K562 (cell line): ENCODE measurements at regions not wholly inside any gene's neighbourhood (a gene's known extent, or its start where the extent isn't known, plus 50 kb on each side); places are given as distances from the start of the nearest gene placed in this dataset.
A peak's percentile ranks its signal among the peaks of the same experiment; 100 is the strongest.

Experiments used
- ATAC-seq: fragments of 200-7000 bp; cut with Tn5 transposase; 3 replicates; pipeline ENCODE4 v1.9.1; 2020; ENCODE audit warnings: moderate library complexity
- BruUV-seq: library from RNA; stranded (reverse); fragments of 400-500 nt; replicated peaks from 2 replicates; lab custom pipeline; 2021; lab: Mats Ljungman, UMichigan
- CTCF ChIA-PET: fragments of 300-600 bp; formaldehyde crosslinking; extraction: SDS; loops from one replicate; lab custom pipeline; 2021; ENCODE audit warnings: low intra/inter-chr PET ratio; lab: Yijun Ruan, JAX
- POLR2A ChIA-PET: fragments of 300-600, 350-650 bp; sonication (Branson Sonifier 250); formaldehyde crosslinking; extraction: SDS; loops from one replicate; lab custom pipeline; 2021; ENCODE audit warnings: antibody characterized with exemption, inconsistent platforms; lab: Yijun Ruan, JAX
- DNase-seq, 4 experiments: peaks; one replicate each; pipeline versions ENCODE4 v3.0.0 to v3.0.0-alpha.2; 2011 to 2018; ENCODE audit warnings: low spot score in 3 of 4, mixed read lengths in 3 of 4; ENCODE audit errors: extremely low read depth in 1 of 4
- FAIRE-seq: peaks from 2 replicates; lab custom pipeline; 2011; peaks lifted over from hg19 to GRCh38; lab: Jason Lieb, UNC
- H2AFZ ChIP-seq: 2 replicates; pipeline ENCODE4 v1.6.0; 2011; ENCODE audit warnings: low read depth, low read length, control low read depth, inconsistent platforms
- H3K27ac ChIP-seq: fragments of 200-600 bp; 3 replicates; pipeline ENCODE4 v1.8.0; 2011; ENCODE audit warnings: low read depth, mild to moderate bottlenecking, control low read depth, inconsistent platforms, low read length, moderate library complexity, mixed read lengths; ENCODE audit errors: extremely low read depth
- H3K27me3 ChIP-seq, 2 experiments: fragments of 300-600 bp in 1 of 2; 2 replicates in 1 of 2; 3 replicates in 1 of 2; pipeline versions ENCODE4 v1.6.0 to v1.8.0; 2011; ENCODE audit warnings: inconsistent platforms in 2 of 2, low read length in 2 of 2, mild to moderate bottlenecking in 1 of 2, mixed read lengths in 1 of 2, moderate library complexity in 1 of 2; ENCODE audit not compliant: control insufficient read depth in 2 of 2, insufficient read depth in 2 of 2
- H3K36me3 ChIP-seq: fragments of 300-600 bp; 3 replicates; pipeline ENCODE4 v1.8.0; 2011; ENCODE audit warnings: mild to moderate bottlenecking, low read length, inconsistent platforms; ENCODE audit not compliant: control insufficient read depth, insufficient read depth
- H3K4me1 ChIP-seq, 2 experiments: fragments of 200-600 bp in 1 of 2; replicated peaks in 1 of 2; 2 replicates in 1 of 2; 3 replicates in 1 of 2; pipeline versions ENCODE4 v1.5.1 to v1.8.0; 2011; ENCODE audit warnings: inconsistent platforms in 2 of 2, low read length in 2 of 2, mild to moderate bottlenecking in 1 of 2, mixed read lengths in 1 of 2, moderate library complexity in 1 of 2; ENCODE audit not compliant: control insufficient read depth in 2 of 2, insufficient read depth in 2 of 2
- H3K4me2 ChIP-seq: 2 replicates; pipeline ENCODE4 v1.6.1; 2011; ENCODE audit warnings: low read length, control low read depth, inconsistent platforms, mixed read lengths; ENCODE audit not compliant: insufficient read depth
- H3K4me3 ChIP-seq: fragments of 200-600 bp; sonication (generic), shearing (Covaris generic); 2 replicates; pipeline ENCODE4 v1.5.1; 2016; ENCODE audit warnings: control low read depth, inconsistent platforms
- H3K79me2 ChIP-seq: fragments of 200-600 bp; 3 replicates; pipeline ENCODE4 v1.8.0; 2011; ENCODE audit warnings: low read length, inconsistent platforms; ENCODE audit not compliant: control insufficient read depth, insufficient read depth
- H3K9ac ChIP-seq, 2 experiments: 2 replicates each; pipeline versions ENCODE4 v1.6.0 to v1.6.1; 2011; ENCODE audit warnings: low read depth in 2 of 2, low read length in 2 of 2, control low read depth in 1 of 2, inconsistent platforms in 1 of 2, mild to moderate bottlenecking in 1 of 2, mixed read lengths in 1 of 2; ENCODE audit not compliant: insufficient read depth in 1 of 2
- H3K9me1 ChIP-seq: one replicate; pipeline ENCODE4 v1.6.0; 2011; ENCODE audit warnings: inconsistent platforms, mild to moderate bottlenecking, low read length, moderate library complexity; ENCODE audit not compliant: control insufficient read depth, insufficient read depth
- H3K9me3 ChIP-seq: replicated peaks from 2 replicates; pipeline ENCODE4 v1.5.1; 2011; ENCODE audit warnings: low read depth, low read length, inconsistent platforms; ENCODE audit not compliant: control insufficient read depth, insufficient read depth
- H4K20me1 ChIP-seq: replicated peaks from 2 replicates; pipeline ENCODE4 v1.6.1; 2011; ENCODE audit warnings: low read length, inconsistent platforms, mixed read lengths; ENCODE audit not compliant: control insufficient read depth, insufficient read depth
- ARID3A ChIP-seq: IDR thresholded peaks from 2 replicates; pipeline ENCODE4 v1.6.1; 2012; ENCODE audit warnings: low read depth, low read length, improper control_type of control experiment, borderline replicate concordance
- COPS2 ChIP-seq: fragments of 450-650 bp; conservative IDR thresholded peaks from 2 replicates; pipeline ENCODE4 v1.6.1; 2016; ENCODE audit warnings: mild to moderate bottlenecking, moderate library complexity
- E2F8 ChIP-seq: fragments of 450-650 bp; IDR thresholded peaks from 2 replicates; pipeline ENCODE4 v1.7.1; 2018; ENCODE audit warnings: mild to moderate bottlenecking, low read depth; ENCODE audit not compliant: partially characterized antibody
- ERF ChIP-seq: fragments of 450-650 bp; formaldehyde crosslinking; IDR thresholded peaks from 2 replicates; pipeline ENCODE4 v1.4.0; 2020; ENCODE audit warnings: mild to moderate bottlenecking, mixed read lengths
- NR4A1 ChIP-seq, 2 experiments: fragments of 250-450 bp in 1 of 2; fragments of 450-650 bp in 1 of 2; sonication (Bioruptor Pico) in 1 of 2; IDR thresholded peaks; 2 replicates each; pipeline versions ENCODE4 v1.4.0 to v1.6.1; 2016 to 2020; ENCODE audit warnings: mild to moderate bottlenecking in 2 of 2, missing compliant biosample characterization in 1 of 2, missing genetic modification characterization in 1 of 2, moderate library complexity in 1 of 2
- PURB ChIP-seq: sonication (generic); formaldehyde crosslinking; IDR thresholded peaks from 2 replicates; pipeline ENCODE4 v1.9.0; 2021; ENCODE audit warnings: low read depth, mild to moderate bottlenecking, missing genetic modification reagents
- SMARCA5 ChIP-seq: fragments of 450-650 bp; IDR thresholded peaks from 2 replicates; pipeline ENCODE4 v1.6.1; 2016
- SMC3 ChIP-seq: conservative IDR thresholded peaks from 2 replicates; pipeline ENCODE4 v1.6.1; 2011; ENCODE audit warnings: low read depth, low read length, improper control_type of control experiment; ENCODE audit not compliant: insufficient read depth
- ZBTB43 ChIP-seq: sonication (generic); formaldehyde crosslinking; IDR thresholded peaks from 2 replicates; pipeline ENCODE4 v1.8.0; 2023; ENCODE audit warnings: mild to moderate bottlenecking, missing genetic modification reagents
- WGBS: fragments of 100-300 bp; shearing (Covaris generic); methylation state at CpG from one replicate; pipeline ENCODE4 v1.1.6; 2016; ENCODE audit warnings: low coverage, mixed read lengths; ENCODE audit not compliant: insufficient coverage; ENCODE audit errors: missing lambda C conversion rate; 5-methylcytosine and 5-hydroxymethylcytosine counted together
- in situ Hi-C: fragments of 300-500 bp; cut with MboI; formaldehyde crosslinking; loops from 4 replicates; pipeline ENCODE4 v1.15.0; 2018; ENCODE audit warnings: inconsistent platforms, mixed read lengths
- intact Hi-C: fragments of 100-400 bp; cut with micrococcal nuclease; formaldehyde crosslinking; loops from 2 replicates; pipeline ENCODE4 v1.14.2; 2022

- H3K27ac ChIP-seq = no peak overlapping the region
- no peaks in the 10 kb centered on the region for H3K9me1 ChIP-seq
- peaks cover 20 to 69% of the 10 kb centered on the region in 2 experiments; a peak in 3 of 5 replicates for H3K27me3 ChIP-seq
- ChIA-PET POLR2A (interaction anchor here (1.0 kb wide), 2 partner anchors 39 to 56 kb away, joined by 3 to 4 read pairs; no protein-coding TSS in a partner anchor), CTCF (no interaction called here)
- BruUV-seq = no TSS peak
- peaks cover 0 to 4% of the 10 kb centered on the region in 2 experiments; a peak in 1 of 5 replicates for H3K4me1 ChIP-seq
- no peak for TF ChIP-seq ARID3A
- TF ChIP-seq ERF (CRISPR knock-in tag) = no peak
- no peak for FAIRE-seq
- H2AFZ ChIP-seq = no peak overlapping the region
- WGBS = 3% methylated on average over 16 of the region's 16 CpGs
- H3K4me3 ChIP-seq = no peak overlapping the region
- intact Hi-C loops = no loop called here
- DNase-seq = no peak
- in situ Hi-C loops = no loop called here
- H3K9me3 ChIP-seq = no peaks in the 10 kb centered on the region
- H3K4me2 ChIP-seq = no peak overlapping the region
- H3K9ac ChIP-seq = no peak overlapping the region
- H3K36me3 ChIP-seq = no peaks in the 10 kb centered on the region
- no peak for ATAC-seq
- H4K20me1 ChIP-seq = 0 out of 2 replicates have a peak, but pooled peaks cover 7% of the 10 kb centered on the region
- no peaks in the 10 kb centered on the region for H3K79me2 ChIP-seq
Observed at GRCh38 chr1:4059270-4059669, 159.2 kb upstream of the C1orf174 start.

- H3K27ac ChIP-seq = no peak overlapping the region
- no peaks in the 10 kb centered on the region for H3K79me2 ChIP-seq
- no peak overlapping the region for H2AFZ ChIP-seq
- no peak overlapping the region; a peak in 1 of 4 replicates for H3K9ac ChIP-seq
- H3K4me2 ChIP-seq = no peak overlapping the region
- no peak for FAIRE-seq
- ATAC-seq = peak; percentile 69
- no peak overlapping the region for H3K4me3 ChIP-seq
- BruUV-seq = no TSS peak
- no peaks in the 10 kb centered on the region for H3K9me1 ChIP-seq
- H3K4me1 ChIP-seq = peaks cover 0 to 4% of the 10 kb centered on the region in 2 experiments; a peak in 1 of 5 replicates
- no peaks in the 10 kb centered on the region; the same call in 1 of the 2 replicates for H3K9me3 ChIP-seq
- H3K36me3 ChIP-seq = no peaks in the 10 kb centered on the region
- WGBS = 2% methylated on average over 12 of the region's 12 CpGs
- DNase-seq = peak in 1 of 4 experiments; percentile 11
- in situ Hi-C loops = no loop called here
- intact Hi-C loops = loop anchor here (5.0 kb wide), 1 partner anchor 149 kb away; no protein-coding TSS in a partner anchor
- ChIA-PET CTCF (interaction anchor here (1.3 kb wide), 1 partner anchor 150 kb away, joined by 3 read pairs; no protein-coding TSS in a partner anchor), POLR2A (no interaction called here)
- H3K27me3 ChIP-seq = peaks cover 16 to 57% of the 10 kb centered on the region in 2 experiments; a peak in 3 of 5 replicates
- H4K20me1 ChIP-seq = 0 out of 2 replicates have a peak, but pooled peaks cover 7% of the 10 kb centered on the region
- no peak for TF ChIP-seq E2F8
- no peak for TF ChIP-seq SMARCA5
- no peak for TF ChIP-seq NR4A1 (CRISPR knock-in tag; IDR thresholded peaks at IDR 0.05)
- TF ChIP-seq NR4A1 (tag; IDR thresholded peaks at IDR 0.05) = no peak
- TF ChIP-seq PURB (CRISPR knock-in tag) = no peak
- TF ChIP-seq SMC3 = 0 out of 2 replicates have a peak, but pooled peaks have one; percentile 3
- no peak for TF ChIP-seq ZBTB43
- TF ChIP-seq COPS2 = no peak
Observed at GRCh38 chr1:4060850-4061249, 160.8 kb upstream of the C1orf174 start.
